IPS-20b (cell line): ENCODE measurements at regions not wholly inside any gene's neighbourhood (a gene's known extent, or its start where the extent isn't known, plus 50 kb on each side); places are given as distances from the start of the nearest gene placed in this dataset.
"Not testable (repeated sequence)": the region's sequence is repeated elsewhere in the genome, so short reads cannot be mapped to it uniquely, and the experiment has no call there.

Experiments used
- H3K27ac ChIP-seq: one replicate; pipeline ENCODE4 v1.5.1; 2013; ENCODE audit warnings: low read length
- H3K27me3 ChIP-seq: 2 replicates; pipeline ENCODE4 v1.6.1; 2013; ENCODE audit warnings: mild to moderate bottlenecking, low read length, inconsistent platforms; ENCODE audit not compliant: insufficient read depth
- H3K36me3 ChIP-seq: 2 replicates; pipeline ENCODE4 v1.6.1; 2013; ENCODE audit warnings: low read depth, mild to moderate bottlenecking, inconsistent platforms, low read length, moderate library complexity; ENCODE audit not compliant: insufficient read depth
- H3K4me1 ChIP-seq: 2 replicates; pipeline ENCODE4 v1.6.1; 2013; ENCODE audit warnings: mild to moderate bottlenecking, control low read depth, inconsistent platforms, low read length, moderate library complexity; ENCODE audit not compliant: insufficient read depth
- H3K4me3 ChIP-seq: 2 replicates; pipeline ENCODE4 v1.5.1; 2013; ENCODE audit warnings: mild to moderate bottlenecking, low read length, inconsistent platforms
- H3K9ac ChIP-seq: 2 replicates; pipeline ENCODE4 v1.6.1; 2013; ENCODE audit warnings: low read depth, mild to moderate bottlenecking, inconsistent platforms, low read length, moderate library complexity
- H3K9me3 ChIP-seq: 2 replicates; pipeline ENCODE4 v1.6.1; 2013; ENCODE audit warnings: mild to moderate bottlenecking, low read depth, low read length, inconsistent platforms; ENCODE audit not compliant: insufficient read depth

DNA sequence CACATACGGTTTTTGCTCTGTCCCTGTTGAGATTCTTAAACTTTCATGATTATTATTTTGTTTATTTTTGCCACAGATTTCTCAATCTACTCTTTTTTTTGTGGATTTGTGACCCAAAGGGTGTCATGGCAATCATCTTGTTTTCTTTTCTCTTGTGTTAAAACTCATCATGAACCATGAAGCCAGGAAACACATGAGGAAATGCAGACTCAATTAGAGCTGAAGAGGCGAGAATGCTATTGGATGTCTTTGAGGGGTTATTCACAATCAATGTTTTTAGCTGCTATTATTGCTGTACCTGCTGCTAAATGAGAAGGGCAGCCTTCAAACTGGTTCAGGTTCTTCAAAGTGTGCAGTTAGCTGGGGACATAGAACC, 99.5 kb upstream of the MMADHC start:
- Histone ChIP-seq H3K36me3 (no peaks in the 10 kb centered on the region), H3K4me1 (no peaks in the 10 kb centered on the region), H3K9ac (no peak overlapping the region), H3K9me3 (no peaks in the 10 kb centered on the region), H3K4me3 (no peak overlapping the region), H3K27me3 (no peaks in the 10 kb centered on the region), H3K27ac (no peak overlapping the region)

DNA sequence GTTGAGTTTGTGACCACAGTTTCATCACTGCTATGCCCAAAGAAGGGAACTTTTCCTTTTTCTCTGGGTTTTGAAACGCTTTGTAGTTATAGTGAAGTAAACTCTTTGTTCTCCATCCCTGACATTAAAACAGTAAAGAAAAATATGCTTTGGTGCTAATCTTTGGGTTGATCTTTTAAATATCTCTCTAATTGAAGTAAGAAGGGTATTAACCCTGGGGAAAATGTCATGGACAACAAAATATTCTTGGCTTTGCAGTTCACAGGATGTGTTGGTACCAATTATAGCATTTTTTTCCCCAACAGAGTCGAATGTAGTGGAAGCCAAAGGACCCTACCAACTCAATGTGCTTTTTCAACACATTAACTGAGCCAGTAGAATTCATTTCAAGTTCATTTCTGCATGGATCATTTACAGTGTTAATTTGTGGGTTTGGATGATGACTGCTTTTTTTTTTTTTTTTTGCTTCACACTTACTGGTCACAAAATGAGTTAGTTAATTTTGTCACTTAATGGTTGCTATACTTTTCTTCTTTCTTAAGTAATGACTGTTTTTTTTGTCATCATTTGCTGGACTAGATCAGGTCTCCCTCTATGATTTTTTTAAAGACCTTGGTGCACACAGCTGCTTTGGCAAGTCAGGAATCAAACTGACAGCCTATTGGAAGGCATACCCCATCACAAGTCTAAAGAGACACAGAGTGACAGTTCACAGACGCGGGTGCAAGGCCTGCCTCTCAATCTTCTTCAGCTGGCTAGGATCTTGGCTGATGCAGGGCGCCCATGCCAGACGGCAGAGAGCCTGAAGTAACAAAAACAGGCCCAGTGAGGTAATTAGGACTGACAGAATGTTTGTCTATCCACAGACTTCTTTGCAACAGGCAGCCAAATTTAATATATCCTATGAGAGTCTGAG, 98.8 kb upstream of the MMADHC start:
- no peaks in the 10 kb centered on the region for H3K9me3 ChIP-seq
- H3K27me3 ChIP-seq = no peaks in the 10 kb centered on the region
- no peak overlapping the region for H3K9ac ChIP-seq
- H3K4me1 ChIP-seq = no peaks in the 10 kb centered on the region
- no peak overlapping the region for H3K27ac ChIP-seq
- no peak overlapping the region for H3K4me3 ChIP-seq
- H3K36me3 ChIP-seq = no peaks in the 10 kb centered on the region

DNA sequence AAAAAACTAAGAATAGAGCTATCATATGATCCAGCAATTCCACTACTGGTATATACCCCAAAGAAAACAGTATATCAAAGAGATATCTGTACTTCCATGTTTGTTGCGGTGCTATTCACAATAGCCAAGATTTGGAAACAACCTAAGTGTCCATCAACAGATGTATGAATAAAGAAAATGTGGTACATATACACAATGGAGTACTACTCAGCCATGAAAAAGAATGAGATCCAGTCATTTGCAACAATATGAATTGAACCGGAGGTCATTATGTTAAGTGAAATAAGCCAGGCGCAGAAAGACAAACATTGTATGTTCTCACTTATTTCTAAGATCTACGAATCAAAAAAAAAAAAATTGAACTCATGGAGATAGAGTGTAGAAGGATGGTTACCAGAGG, 97.8 kb upstream of the MMADHC start:
- H3K36me3 ChIP-seq, H3K4me3 ChIP-seq, H3K9me3 ChIP-seq, H3K4me1 ChIP-seq, H3K9ac ChIP-seq, H3K27ac ChIP-seq, H3K27me3 ChIP-seq: not testable (repeated sequence)

DNA sequence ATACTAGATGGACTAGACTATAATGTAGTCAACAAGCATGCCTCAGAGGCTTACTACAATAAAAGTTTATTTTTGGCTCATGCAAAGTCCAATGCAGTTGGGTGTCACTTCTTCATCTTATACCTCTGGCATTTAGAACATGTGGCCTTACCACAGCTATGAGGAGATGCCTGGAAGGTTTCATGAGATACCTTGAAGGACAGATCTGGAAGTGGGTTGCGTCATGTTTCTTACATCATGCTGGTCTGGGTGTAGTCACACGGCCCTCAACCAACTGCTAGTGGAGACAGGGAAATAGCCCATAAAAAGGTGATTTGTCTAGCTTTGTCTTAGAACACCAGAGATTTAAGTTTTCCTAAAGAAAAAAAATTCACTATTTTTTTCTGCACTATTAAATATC, 91.7 kb upstream of the MMADHC start:
- Histone ChIP-seq H3K36me3 (no peaks in the 10 kb centered on the region), H3K27me3 (no peaks in the 10 kb centered on the region), H3K9me3 (no peaks in the 10 kb centered on the region), H3K27ac (no peak overlapping the region), H3K4me1 (no peaks in the 10 kb centered on the region), H3K9ac (no peak overlapping the region), H3K4me3 (no peak overlapping the region)

DNA sequence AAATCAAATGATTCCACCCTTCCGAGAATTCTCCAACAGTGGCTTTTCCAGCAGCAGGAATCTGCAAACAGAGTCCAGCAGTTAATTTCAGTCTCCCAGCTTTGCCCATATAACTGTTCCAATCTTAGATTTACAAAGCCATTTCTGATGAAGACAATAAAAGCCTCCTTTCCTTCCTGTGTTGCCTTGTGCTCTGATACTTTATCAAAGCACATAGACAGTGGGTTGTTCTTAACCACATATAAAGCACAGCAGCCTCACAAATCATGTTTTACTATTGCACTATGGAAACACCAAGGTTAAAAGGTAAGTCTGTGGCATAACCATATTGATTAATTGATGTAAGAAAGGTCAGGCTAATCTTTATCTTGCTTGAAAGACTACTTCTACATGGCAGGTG, 89.8 kb upstream of the MMADHC start:
- Histone ChIP-seq H3K4me3 (no peak overlapping the region), H3K4me1 (no peaks in the 10 kb centered on the region), H3K27ac (no peak overlapping the region), H3K9me3 (no peaks in the 10 kb centered on the region), H3K36me3 (no peaks in the 10 kb centered on the region), H3K27me3 (no peaks in the 10 kb centered on the region), H3K9ac (no peak overlapping the region)

DNA sequence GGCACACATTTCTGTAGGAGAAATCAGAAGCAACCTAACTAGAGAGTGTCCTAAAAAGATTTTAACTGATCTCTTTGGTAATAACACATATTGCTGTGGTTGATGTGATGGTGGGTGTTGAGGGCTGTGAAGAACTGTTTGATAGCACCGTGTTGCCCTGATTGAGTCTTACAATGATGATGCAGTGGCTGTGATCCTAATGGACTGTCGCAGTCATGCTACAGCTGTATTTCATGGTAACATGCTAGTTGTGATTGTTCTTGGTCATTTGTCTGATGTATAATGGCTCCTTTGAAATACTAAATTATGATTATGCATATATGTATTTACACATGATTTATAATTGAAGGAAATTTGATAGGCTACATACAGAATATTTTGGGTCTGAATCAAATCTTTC, 82.5 kb upstream of the MMADHC start:
- H3K27me3 ChIP-seq = no peaks in the 10 kb centered on the region
- H3K9me3 ChIP-seq = no peaks in the 10 kb centered on the region
- H3K36me3 ChIP-seq = no peaks in the 10 kb centered on the region
- H3K4me3 ChIP-seq = no peak overlapping the region
- H3K27ac ChIP-seq = no peak overlapping the region
- no peak overlapping the region for H3K9ac ChIP-seq
- peaks cover 7% of the 10 kb centered on the region; the same call in 1 of the 2 replicates for H3K4me1 ChIP-seq

DNA sequence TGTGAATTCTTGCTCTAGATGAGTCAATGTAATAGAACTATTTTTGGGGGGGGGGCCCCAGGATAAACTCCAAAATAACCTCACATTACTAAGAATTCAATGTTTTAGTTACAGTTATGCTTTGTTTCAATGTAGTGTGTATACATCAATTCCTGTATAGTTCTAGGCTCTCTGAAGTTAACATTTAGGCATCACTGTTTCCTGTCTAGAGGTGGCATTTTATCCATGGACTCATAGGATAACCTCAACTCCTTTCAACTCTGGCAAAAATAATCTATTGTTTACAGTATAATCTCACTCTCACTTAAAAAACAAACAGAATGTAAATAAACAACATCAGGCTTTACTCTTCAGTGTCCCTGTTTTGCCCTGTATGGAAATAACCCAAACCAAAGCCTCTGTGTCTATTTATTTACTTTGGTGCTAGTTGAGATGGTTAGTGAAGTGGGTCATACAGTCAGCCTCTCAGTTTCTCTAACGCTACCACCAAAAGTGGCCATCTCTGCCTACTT, 79.3 kb upstream of the MMADHC start:
- Histone ChIP-seq H3K9ac (no peak overlapping the region), H3K4me1 (peaks cover 7% of the 10 kb centered on the region; the same call in 1 of the 2 replicates), H3K27ac (no peak overlapping the region), H3K9me3 (no peaks in the 10 kb centered on the region), H3K27me3 (no peaks in the 10 kb centered on the region), H3K36me3 (no peaks in the 10 kb centered on the region), H3K4me3 (no peak overlapping the region)

DNA sequence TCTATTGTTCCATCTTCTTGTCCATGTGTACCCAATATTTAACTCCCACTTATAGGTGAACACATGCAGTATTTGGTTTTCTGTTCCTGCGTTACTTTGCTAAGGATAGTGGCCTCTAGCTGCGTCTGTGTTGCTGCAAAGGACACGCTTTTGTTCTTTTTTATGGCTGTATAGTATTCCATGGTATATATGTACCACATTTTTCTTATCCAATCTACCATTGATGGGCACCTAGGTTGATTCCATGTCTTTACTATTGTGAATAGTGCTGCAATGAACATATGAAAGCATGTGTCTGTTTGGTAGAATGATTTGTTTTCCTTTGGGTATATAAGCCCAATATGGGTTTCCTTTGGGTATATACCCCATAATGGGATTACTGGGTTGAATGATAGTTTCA, 77.3 kb upstream of the MMADHC start:
- Histone ChIP-seq H3K27me3 (no peaks in the 10 kb centered on the region), H3K27ac (no peak overlapping the region), H3K4me1 (peaks cover 7% of the 10 kb centered on the region; the same call in 1 of the 2 replicates), H3K36me3 (no peaks in the 10 kb centered on the region), H3K9me3 (no peaks in the 10 kb centered on the region), H3K9ac (no peak overlapping the region), H3K4me3 (no peak overlapping the region)

DNA sequence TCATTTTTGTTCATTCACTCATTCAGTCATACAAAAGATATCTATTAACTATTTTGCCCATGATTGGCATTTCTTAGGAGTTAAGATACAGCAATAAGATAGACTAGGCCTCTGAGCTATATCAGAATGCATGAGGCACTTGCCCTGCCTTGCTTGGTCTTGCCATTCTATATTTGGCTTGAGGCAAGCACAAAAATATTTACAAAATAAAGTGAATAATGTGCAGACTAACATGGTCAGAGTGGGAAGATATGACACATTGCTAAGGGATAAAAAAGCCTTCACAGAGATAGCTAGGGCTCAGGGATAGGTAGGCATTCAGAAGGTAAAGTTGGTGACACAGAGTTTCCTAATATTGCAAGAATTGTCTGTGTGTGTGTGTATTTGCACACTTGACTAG, 75.0 kb upstream of the MMADHC start:
- Histone ChIP-seq H3K9ac (no peak overlapping the region), H3K9me3 (no peaks in the 10 kb centered on the region), H3K27ac (no peak overlapping the region), H3K4me3 (no peak overlapping the region), H3K27me3 (no peaks in the 10 kb centered on the region), H3K36me3 (no peaks in the 10 kb centered on the region), H3K4me1 (peaks cover 6% of the 10 kb centered on the region; the same call in 1 of the 2 replicates)

DNA sequence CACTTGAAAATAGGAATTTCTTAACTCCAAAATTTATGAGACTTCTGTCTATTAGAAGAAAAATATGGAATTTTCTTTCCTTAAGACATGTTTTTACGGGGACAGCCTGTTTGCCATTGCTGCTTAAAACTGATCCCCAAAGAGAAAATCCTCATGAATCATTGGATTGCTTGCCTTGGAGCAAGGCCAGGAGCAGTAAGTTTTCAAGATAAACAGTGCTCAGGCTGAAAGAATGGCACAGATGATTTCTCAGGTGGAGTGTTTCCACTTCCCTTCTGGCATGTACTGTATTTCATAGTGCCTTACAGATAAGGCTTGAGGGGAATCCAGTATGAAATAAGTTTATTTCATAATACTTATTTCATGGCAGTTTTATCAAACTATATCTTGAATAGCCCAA, 74.3 kb upstream of the MMADHC start:
- Histone ChIP-seq H3K4me1 (no peaks in the 10 kb centered on the region; the same call in 1 of the 2 replicates), H3K27ac (no peak overlapping the region), H3K4me3 (no peak overlapping the region), H3K9ac (no peak overlapping the region), H3K27me3 (no peaks in the 10 kb centered on the region), H3K9me3 (no peaks in the 10 kb centered on the region), H3K36me3 (no peaks in the 10 kb centered on the region)

DNA sequence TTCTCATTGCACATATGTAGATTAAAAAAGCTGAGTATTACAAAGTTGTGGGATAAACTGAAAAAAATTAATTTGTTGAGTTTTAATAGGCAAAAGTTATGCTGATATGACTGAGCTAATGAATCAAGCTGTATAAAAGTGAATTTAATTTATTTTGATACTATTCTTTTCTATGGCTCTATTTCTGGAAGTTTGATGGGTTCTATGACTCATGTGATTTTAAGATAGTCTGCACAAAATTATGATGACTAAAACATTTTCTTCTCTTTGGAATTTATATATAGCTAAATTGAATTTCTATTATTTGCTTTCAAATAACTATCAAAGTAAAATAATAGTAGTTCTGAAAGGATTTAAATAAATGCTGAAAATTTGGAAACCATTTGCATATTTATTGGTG, 71.0 kb upstream of the MMADHC start:
- H3K36me3 ChIP-seq = no peaks in the 10 kb centered on the region
- H3K4me1 ChIP-seq = peaks cover 3% of the 10 kb centered on the region; the same call in 1 of the 2 replicates
- H3K9me3 ChIP-seq = 0 out of 2 replicates have a peak, but pooled peaks cover 4% of the 10 kb centered on the region
- H3K27me3 ChIP-seq = no peaks in the 10 kb centered on the region
- H3K4me3 ChIP-seq = no peak overlapping the region
- H3K27ac ChIP-seq = no peak overlapping the region
- no peak overlapping the region for H3K9ac ChIP-seq

DNA sequence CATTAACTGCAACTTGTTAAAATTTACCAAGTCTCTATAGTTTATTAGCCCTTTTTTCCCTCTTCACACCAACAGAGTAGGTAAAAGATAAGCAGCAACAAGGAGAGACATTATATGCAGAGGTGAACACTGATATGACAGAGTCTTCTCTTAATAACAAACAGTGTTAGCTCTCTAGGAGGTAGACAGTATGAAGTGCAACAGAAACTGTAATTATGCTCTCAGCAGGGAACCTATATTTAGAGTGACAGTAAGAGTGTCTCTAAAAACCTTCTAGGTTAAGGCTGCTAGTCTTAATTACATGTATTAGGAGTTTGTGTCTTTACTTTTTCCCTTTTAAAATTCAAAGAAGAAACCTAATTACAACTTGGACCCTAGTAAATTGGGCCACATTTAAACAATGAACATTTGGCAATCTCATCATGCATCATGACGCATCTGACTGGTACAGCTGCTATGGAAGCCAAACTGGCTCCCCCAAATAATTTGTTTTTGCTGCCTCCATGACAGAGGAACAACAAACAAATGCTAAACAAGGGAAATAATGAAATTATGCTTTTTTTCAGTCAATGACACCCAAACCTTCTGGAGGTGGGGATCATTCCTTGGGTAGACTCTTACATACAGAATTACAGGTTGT, 69.9 kb upstream of the MMADHC start:
- Histone ChIP-seq H3K36me3 (no peaks in the 10 kb centered on the region), H3K9me3 (0 out of 2 replicates have a peak, but pooled peaks cover 4% of the 10 kb centered on the region), H3K4me1 (peaks cover 3% of the 10 kb centered on the region; the same call in 1 of the 2 replicates), H3K4me3 (no peak overlapping the region), H3K9ac (no peak overlapping the region), H3K27ac (no peak overlapping the region), H3K27me3 (no peaks in the 10 kb centered on the region)
